ENCODE measurements at regions not wholly inside any gene's neighbourhood (a gene's known extent, or its start where the extent isn't known, plus 50 kb on each side); places are given as distances from the start of the nearest gene placed in this dataset.

GRCh38 chr2:76668279-76668678, 853.9 kb downstream of the LRRTM4 start:
- no peak for TF ChIP-seq ATF3 (CRISPR knock-in tag; conservative IDR thresholded peaks at IDR 0.05)
- no peak for TF ChIP-seq CREM (CRISPR knock-in tag; IDR thresholded peaks at IDR 0.05)
- no peak for TF ChIP-seq MYBL2 (CRISPR knock-in tag; IDR thresholded peaks at IDR 0.05)
- TF ChIP-seq, protein P1, sequence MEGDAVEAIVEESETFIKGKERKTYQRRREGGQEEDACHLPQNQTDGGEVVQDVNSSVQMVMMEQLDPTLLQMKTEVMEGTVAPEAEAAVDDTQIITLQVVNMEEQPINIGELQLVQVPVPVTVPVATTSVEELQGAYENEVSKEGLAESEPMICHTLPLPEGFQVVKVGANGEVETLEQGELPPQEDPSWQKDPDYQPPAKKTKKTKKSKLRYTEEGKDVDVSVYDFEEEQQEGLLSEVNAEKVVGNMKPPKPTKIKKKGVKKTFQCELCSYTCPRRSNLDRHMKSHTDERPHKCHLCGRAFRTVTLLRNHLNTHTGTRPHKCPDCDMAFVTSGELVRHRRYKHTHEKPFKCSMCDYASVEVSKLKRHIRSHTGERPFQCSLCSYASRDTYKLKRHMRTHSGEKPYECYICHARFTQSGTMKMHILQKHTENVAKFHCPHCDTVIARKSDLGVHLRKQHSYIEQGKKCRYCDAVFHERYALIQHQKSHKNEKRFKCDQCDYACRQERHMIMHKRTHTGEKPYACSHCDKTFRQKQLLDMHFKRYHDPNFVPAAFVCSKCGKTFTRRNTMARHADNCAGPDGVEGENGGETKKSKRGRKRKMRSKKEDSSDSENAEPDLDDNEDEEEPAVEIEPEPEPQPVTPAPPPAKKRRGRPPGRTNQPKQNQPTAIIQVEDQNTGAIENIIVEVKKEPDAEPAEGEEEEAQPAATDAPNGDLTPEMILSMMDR (IDR thresholded peaks at IDR 0.05): no peak
- no peak for TF ChIP-seq STAT6 (CRISPR knock-in tag; conservative IDR thresholded peaks at IDR 0.05; ENCODE audit: low read depth)
